ENCODE measurements at regions not wholly inside any gene's neighbourhood (a gene's known extent, or its start where the extent isn't known, plus 50 kb on each side); places are given as distances from the start of the nearest gene placed in this dataset.

DNA sequence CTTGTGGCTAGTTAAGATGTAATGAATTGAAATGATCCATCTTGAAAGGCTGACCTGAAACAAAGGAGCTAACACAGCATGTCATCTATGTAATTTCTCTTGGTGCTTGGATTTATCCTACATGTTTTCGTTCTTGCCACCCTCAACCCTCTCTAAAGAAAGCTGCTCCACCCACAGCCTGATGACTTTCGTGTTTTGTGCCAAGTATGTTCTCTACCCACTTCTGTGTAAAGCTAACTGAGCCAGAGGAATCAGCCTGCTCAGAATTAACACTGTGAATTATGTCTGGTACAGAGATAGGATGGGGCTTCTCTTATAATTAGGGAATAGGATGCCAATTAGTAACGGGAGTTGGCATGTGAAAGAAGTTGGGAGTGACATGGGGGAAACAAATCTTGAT is 67.9 kb upstream of the MLIP start:
- Histone ChIP-seq H3K36me3 (ENCODE audit: control insufficient read depth in 2 of 4, insufficient read depth in 4 of 4, low read length in 3 of 4) (no peaks in the 10 kb centered on the region), H2BK15ac (ENCODE audit: low read length) (no peak overlapping the region), H2BK12ac (ENCODE audit: low read depth, low read length) (no peak overlapping the region), H3K79me1 (ENCODE audit: low read depth, low read length) (no peaks in the 10 kb centered on the region), H3K4me3 (ENCODE audit: extremely low read depth in 1 of 4, insufficient read depth in 2 of 4, low read depth in 3 of 4, low read length in 4 of 4) (no peak overlapping the region), H3K56ac (replicated peaks; ENCODE audit: insufficient read length, low read depth, low read length) (no peak overlapping the region), H3K23me2 (ENCODE audit: low read depth, low read length) (no peaks in the 10 kb centered on the region), H3K18ac (ENCODE audit: extremely low read depth, low read length) (no peak overlapping the region), H3K27me3 (replicated peaks in 1 of 4; ENCODE audit: control insufficient read depth in 3 of 4, extremely low read depth in 1 of 4, insufficient read depth in 3 of 4, low read length in 3 of 4) (no peaks in the 10 kb centered on the region), H2BK120ac (replicated peaks; ENCODE audit: low read depth, low read length) (no peak overlapping the region), H2AFZ (ENCODE audit: low read length) (no peak overlapping the region), H4K20me1 (replicated peaks in 1 of 2; ENCODE audit: control insufficient read depth in 1 of 2, insufficient read depth in 2 of 2, low read length in 2 of 2) (no peaks in the 10 kb centered on the region), H4K5ac (ENCODE audit: insufficient read length, low read depth, low read length) (no peak overlapping the region), H2BK5ac (ENCODE audit: low read depth, low read length) (no peak overlapping the region), H2BK20ac (ENCODE audit: low read length) (no peak overlapping the region), H4K91ac (replicated peaks; ENCODE audit: insufficient read length, low read length) (no peak overlapping the region), H3K4me1 (replicated peaks in 1 of 4; ENCODE audit: control insufficient read depth in 3 of 4, insufficient read depth in 4 of 4, low read length in 3 of 4) (no peaks in the 10 kb centered on the region), H3K14ac (ENCODE audit: insufficient read length) (no peak overlapping the region), H3K9ac (replicated peaks in 1 of 4; ENCODE audit: extremely low read depth in 1 of 4, low read depth in 3 of 4, low read length in 3 of 4) (no peak overlapping the region), H3K27ac (ENCODE audit: low read depth, low read length) (no peak overlapping the region), H2AK5ac (ENCODE audit: low read depth, low read length) (no peak overlapping the region), H3K9me3 (ENCODE audit: insufficient read depth in 2 of 2, low read depth in 1 of 2, low read length in 1 of 2) (no peaks in the 10 kb centered on the region), H3K23ac (ENCODE audit: insufficient read length) (no peak overlapping the region), H3K4me2 (ENCODE audit: insufficient read depth in 1 of 2, low read depth in 2 of 2, low read length in 2 of 2) (no peak overlapping the region), H3K4ac (replicated peaks; ENCODE audit: insufficient read length, low read depth, low read length) (no peak overlapping the region), H4K8ac (ENCODE audit: extremely low read depth, insufficient read depth, low read length) (no peak overlapping the region), H3K79me2 (ENCODE audit: control insufficient read depth in 1 of 2, insufficient read depth in 2 of 2, low read length in 2 of 2) (no peaks in the 10 kb centered on the region)
- FAIRE-seq (no peak), DNase-seq (ENCODE audit: low read depth in 1 of 2, low spot score in 2 of 2) (no peak)
- CTCF ChIA-PET (ENCODE audit: partially characterized antibody), result interaction anchor here (1.6 kb wide), 1 partner anchor 89 kb away, joined by 3 read pairs; no protein-coding TSS in a partner anchor
- POLR2A ChIA-PET (ENCODE audit: partially characterized antibody), result no interaction called here
- no peak for TF ChIP-seq ZNF274 (IDR thresholded peaks at IDR 0.05; ENCODE audit: borderline replicate concordance, extremely low read depth, low read length)
- TF ChIP-seq GABPA (IDR thresholded peaks at IDR 0.05; ENCODE audit: borderline replicate concordance, insufficient read depth, low read length), result no peak
- no peak for TF ChIP-seq EGR1 (IDR thresholded peaks at IDR 0.05; ENCODE audit: borderline replicate concordance, low read depth, low read length)
- no peak for TF ChIP-seq FOSL1 (IDR thresholded peaks at IDR 0.05; ENCODE audit: insufficient read depth, low read depth, low read length)
- TF ChIP-seq POU5F1 (IDR thresholded peaks at IDR 0.05; ENCODE audit: low read depth, low read length), result no peak
- no peak for TF ChIP-seq RNF2 (IDR thresholded peaks at IDR 0.05; ENCODE audit: borderline replicate concordance, low read depth, low read length, missing control alignments, poor library complexity, severe bottlenecking)
- TF ChIP-seq SP2 (IDR thresholded peaks at IDR 0.05; ENCODE audit: low read length), result no peak
- TF ChIP-seq NRF1 (IDR thresholded peaks at IDR 0.05; ENCODE audit: low read depth, low read length), result no peak
- TF ChIP-seq HDAC6 (IDR thresholded peaks at IDR 0.05; ENCODE audit: low read depth, low read length), result no peak
- TF ChIP-seq CEBPB (IDR thresholded peaks at IDR 0.05; ENCODE audit: low read depth, low read length), result no peak
- TF ChIP-seq SIN3A (conservative IDR thresholded peaks at IDR 0.05 in 1 of 2, IDR thresholded peaks at IDR 0.05 in 1 of 2; ENCODE audit: low read depth in 1 of 2, low read length in 2 of 2), result no peak
- TF ChIP-seq, protein P1, sequence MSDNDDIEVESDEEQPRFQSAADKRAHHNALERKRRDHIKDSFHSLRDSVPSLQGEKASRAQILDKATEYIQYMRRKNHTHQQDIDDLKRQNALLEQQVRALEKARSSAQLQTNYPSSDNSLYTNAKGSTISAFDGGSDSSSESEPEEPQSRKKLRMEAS (IDR thresholded peaks at IDR 0.05), result no peak
- no peak for TF ChIP-seq BACH1 (IDR thresholded peaks at IDR 0.05; ENCODE audit: low read length)
- 86% methylated on average over 3 of the region's 3 CpGs; no CpG with 5 or more reads in 1 of the 2 experiments for WGBS, 2 experiments (ENCODE audit: extremely low coverage in 1 of 2, insufficient coverage in 1 of 2, insufficient read length in 1 of 2, insufficient replicate concordance in 2 of 2, low coverage in 1 of 2, low lambda C conversion rate in 2 of 2, missing lambda C conversion rate in 1 of 2)

Measured in H1 (cell line).